ENCODE measurements at regions not wholly inside any gene's neighbourhood (a gene's known extent, or its start where the extent isn't known, plus 50 kb on each side); places are given as distances from the start of the nearest gene placed in this dataset.

DNA sequence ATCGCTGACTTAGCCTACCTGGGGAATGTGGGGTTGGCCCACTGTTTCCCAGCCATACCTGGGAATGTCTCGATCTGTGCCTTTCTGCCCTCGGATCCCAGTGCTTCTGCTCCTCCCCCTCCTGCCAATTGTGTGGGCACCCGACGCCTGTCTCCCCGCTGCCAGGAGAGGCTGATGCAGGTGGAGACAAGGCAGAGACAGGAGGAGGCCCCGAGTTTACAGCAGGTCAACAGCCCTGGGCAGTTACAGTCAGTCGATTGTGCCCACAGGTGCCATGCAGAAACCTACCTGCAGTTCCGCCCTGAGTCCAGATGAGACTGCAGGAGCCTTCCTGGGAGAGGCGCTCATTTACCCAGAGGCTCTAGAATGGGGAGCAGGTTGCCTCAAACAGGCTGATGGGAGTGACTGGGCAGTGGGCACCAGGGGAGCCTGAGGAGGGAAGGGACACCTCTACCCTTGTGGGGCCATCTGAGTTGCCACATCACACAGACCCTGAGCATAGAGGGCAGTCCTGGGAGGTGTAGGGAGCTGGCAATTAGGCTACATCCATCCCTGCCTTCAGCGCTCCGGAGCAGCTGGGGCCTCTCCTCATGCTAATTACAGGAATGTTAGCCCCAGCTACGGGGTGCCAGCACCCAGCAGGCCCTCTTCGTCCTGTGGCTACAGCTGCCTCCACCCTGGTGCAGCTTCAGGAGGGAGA is 300.1 kb downstream of the NDUFA10 start:
- no peak for TF ChIP-seq POLR2A (IDR thresholded peaks at IDR 0.05)
- TF ChIP-seq, protein P1, sequence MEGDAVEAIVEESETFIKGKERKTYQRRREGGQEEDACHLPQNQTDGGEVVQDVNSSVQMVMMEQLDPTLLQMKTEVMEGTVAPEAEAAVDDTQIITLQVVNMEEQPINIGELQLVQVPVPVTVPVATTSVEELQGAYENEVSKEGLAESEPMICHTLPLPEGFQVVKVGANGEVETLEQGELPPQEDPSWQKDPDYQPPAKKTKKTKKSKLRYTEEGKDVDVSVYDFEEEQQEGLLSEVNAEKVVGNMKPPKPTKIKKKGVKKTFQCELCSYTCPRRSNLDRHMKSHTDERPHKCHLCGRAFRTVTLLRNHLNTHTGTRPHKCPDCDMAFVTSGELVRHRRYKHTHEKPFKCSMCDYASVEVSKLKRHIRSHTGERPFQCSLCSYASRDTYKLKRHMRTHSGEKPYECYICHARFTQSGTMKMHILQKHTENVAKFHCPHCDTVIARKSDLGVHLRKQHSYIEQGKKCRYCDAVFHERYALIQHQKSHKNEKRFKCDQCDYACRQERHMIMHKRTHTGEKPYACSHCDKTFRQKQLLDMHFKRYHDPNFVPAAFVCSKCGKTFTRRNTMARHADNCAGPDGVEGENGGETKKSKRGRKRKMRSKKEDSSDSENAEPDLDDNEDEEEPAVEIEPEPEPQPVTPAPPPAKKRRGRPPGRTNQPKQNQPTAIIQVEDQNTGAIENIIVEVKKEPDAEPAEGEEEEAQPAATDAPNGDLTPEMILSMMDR (IDR thresholded peaks at IDR 0.05) = no peak
- Histone ChIP-seq H3K27me3 (no peaks in the 10 kb centered on the region), H3K36me3 (ENCODE audit: low read depth, missing control alignments) (no peaks in the 10 kb centered on the region), H3K4me3 (no peak overlapping the region), H3K4me1 (peaks cover 7% of the 10 kb centered on the region), H3K9me3 (no peaks in the 10 kb centered on the region), H3K27ac (no peak overlapping the region)
- DNase-seq = no peak
- intact Hi-C loops (cut with DNase I; ENCODE audit: low total_unique reads) = no loop called here
- 94 to 100% methylated on average over 9 to 14 of the region's 14 CpGs for WGBS, 2 donors

DNA sequence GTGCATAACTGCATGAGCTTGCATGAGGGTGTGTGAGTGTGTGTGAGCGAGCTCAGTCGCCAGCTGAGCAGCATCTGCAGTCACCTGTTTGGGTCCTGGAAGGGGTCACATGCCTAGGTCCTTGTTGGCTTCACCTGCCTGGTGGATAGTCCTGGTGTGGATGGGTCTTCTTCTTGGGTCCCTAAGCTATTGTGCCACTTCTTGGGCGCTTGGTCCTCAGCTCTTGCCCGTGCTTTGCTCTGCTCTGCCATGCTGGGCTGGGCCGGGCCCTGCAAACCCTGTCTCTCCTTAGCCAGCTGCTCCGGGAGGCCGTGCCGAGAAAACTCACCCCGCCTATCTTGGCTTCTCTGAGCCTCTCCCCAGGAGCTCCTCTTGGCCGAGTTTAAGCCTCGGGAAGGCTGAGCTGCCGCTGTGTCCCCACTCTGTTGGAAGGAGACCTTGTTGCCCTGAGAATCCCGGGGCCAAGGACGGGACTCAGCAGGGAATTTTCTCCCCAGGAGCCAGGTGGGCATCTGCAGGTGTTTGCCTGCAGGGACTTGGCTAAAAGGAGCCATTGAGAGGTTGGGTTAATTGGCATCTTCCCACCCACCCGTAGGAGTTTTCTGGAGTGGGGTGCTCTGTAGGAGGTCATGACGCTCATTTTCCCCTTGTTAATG is 300.8 kb downstream of the NDUFA10 start:
- TF ChIP-seq POLR2A (IDR thresholded peaks at IDR 0.05) = no peak
- TF ChIP-seq, protein P1 (IDR thresholded peaks at IDR 0.05) = no peak
- intact Hi-C loops (cut with DNase I; ENCODE audit: low total_unique reads) = no loop called here
- Histone ChIP-seq H3K27ac (no peak overlapping the region), H3K36me3 (ENCODE audit: low read depth, missing control alignments) (no peaks in the 10 kb centered on the region), H3K9me3 (no peaks in the 10 kb centered on the region), H3K4me1 (peaks cover 7% of the 10 kb centered on the region), H3K4me3 (no peak overlapping the region), H3K27me3 (no peaks in the 10 kb centered on the region)
- DNase-seq = peak; percentile 57
- WGBS, 2 donors = 62 to 72% methylated on average over 16 of the region's 16 CpGs

DNA sequence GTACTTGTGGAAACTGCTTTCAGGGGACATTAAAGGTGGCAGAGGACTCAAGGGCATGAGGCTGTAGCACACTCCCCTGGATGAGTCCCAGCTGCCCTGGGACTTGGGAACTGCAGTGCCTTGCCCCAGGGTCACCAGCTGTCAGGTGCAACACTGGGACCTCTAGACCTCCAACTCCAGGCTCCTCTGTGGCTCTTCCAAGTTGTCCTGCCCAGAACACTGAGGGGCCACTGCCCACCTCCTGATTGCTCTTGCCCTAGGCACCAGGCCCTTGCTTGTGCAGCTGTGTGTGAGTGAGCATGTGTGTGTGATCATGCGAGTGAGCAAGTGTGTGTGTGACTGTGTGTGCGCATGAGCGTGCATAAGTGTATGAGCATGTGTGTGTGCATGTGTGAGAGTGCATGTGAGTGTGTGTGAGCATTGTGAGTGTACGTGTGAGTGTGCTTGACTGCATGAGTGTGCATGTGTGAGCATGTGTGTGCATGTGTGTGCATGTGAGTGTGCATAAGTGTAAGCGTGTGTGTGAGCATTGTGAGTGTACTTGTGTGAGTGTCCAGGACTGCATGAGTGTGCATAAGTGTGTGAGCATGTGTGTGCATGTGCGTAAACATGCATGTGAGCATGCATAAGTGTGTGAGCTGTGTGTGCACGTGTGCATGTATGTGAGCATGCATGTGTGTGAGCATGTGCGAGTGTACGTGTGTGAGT is 301.5 kb downstream of the NDUFA10 start:
- no peak for TF ChIP-seq POLR2A (IDR thresholded peaks at IDR 0.05)
- TF ChIP-seq, protein P1 (IDR thresholded peaks at IDR 0.05) = no peak
- H3K4me1 ChIP-seq = peaks cover 7% of the 10 kb centered on the region
- H3K27ac ChIP-seq = no peak overlapping the region
- intact Hi-C loops (cut with DNase I; ENCODE audit: low total_unique reads) = no loop called here
- no peaks in the 10 kb centered on the region for H3K36me3 ChIP-seq (ENCODE audit: low read depth, missing control alignments)
- no peaks in the 10 kb centered on the region for H3K27me3 ChIP-seq
- no peak overlapping the region for H3K4me3 ChIP-seq
- H3K9me3 ChIP-seq = no peaks in the 10 kb centered on the region
- DNase-seq = no peak
- WGBS, 2 donors = 72 to 87% methylated on average over 9 of the region's 9 CpGs

DNA sequence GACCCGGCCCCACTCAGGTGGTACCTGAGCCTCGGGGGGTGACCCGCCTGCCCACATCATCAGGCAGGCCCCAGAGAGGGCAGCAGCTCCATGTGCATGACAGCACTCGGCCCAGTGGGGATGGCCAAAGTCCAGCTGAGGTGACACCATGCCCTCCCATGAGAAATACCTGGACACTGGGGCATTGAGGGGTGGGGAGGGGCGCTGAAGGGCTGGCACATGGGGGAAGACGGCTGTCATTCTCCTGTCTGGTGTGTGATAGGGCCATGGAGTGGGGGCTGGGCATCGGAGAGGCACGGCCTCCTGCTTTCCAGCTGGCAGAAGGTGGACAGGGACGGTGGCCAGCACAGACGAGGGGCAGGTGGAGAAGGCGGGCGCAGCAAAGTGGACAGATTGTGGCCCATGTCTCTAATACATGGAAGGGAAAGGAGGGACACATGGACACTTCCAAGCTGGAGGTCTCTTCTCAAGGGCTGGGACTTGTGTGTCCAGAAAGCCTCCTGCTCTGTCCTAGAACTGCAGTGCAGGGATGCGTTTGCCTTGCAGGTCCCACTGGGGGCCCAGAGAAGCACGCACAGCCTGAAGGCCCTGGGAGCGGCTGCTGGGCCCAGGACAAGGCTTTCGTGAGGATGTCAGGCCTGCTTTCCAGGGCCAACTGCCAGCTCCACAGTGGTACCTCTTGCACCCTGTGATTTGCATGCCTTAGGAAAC is 302.2 kb downstream of the NDUFA10 start:
- Histone ChIP-seq H3K27me3 (no peaks in the 10 kb centered on the region), H3K9me3 (no peaks in the 10 kb centered on the region), H3K4me1 (peaks cover 2% of the 10 kb centered on the region), H3K36me3 (ENCODE audit: low read depth, missing control alignments) (no peaks in the 10 kb centered on the region), H3K27ac (no peak overlapping the region), H3K4me3 (no peak overlapping the region)
- WGBS, 2 donors = 86 to 92% methylated on average over 11 to 16 of the region's 16 CpGs
- DNase-seq = no peak
- intact Hi-C loops (cut with DNase I; ENCODE audit: low total_unique reads) = no loop called here
- TF ChIP-seq POLR2A (IDR thresholded peaks at IDR 0.05) = no peak
- TF ChIP-seq, protein P1 (IDR thresholded peaks at IDR 0.05) = no peak

Measured in testis (tissue), 2 donors.